ENCODE measurements at regions not wholly inside any gene's neighbourhood (a gene's known extent, or its start where the extent isn't known, plus 50 kb on each side); places are given as distances from the start of the nearest gene placed in this dataset.
"Not testable (repeated sequence)": the region's sequence is repeated elsewhere in the genome, so short reads cannot be mapped to it uniquely, and the experiment has no call there.

DNA sequence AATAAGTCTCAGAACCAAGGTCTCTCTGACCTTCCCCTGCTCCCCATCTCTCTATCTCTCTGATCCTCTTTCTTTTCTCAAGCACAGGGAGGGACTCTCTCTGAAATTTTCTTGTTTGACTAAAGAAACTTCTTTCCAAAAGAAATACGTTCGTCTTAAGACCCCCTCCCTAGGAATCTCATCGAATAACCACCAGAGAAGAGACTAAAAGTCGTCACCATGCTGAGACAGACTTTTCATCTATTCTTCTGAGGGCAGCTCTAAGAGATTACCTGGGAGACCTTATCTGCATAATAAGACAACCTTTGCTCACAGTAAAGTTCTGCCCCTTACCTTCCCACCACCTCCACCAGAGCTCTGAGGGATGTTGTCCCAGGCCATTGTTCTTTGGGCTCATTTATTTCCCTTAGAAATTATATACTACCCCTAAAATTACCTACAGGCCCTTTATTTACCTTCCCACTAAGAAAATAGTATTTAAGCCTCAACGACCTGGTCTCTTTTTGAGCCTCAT is 133.7 kb upstream of the EEF2KMT start:
- H3K4me3 Mint-ChIP-seq = no peak overlapping the region
- no peaks in the 10 kb centered on the region for H3K36me3 Mint-ChIP-seq (ENCODE audit: low read depth)
- no peak overlapping the region for H3K27ac Mint-ChIP-seq
- DNase-seq (ENCODE audit: low spot score) = no peak
- H3K27me3 Mint-ChIP-seq (ENCODE audit: insufficient read depth) = no peaks in the 10 kb centered on the region
- no peaks in the 10 kb centered on the region for H3K4me1 Mint-ChIP-seq (ENCODE audit: low read depth)
- peaks cover 3% of the 10 kb centered on the region for H3K9me3 Mint-ChIP-seq
- intact Hi-C loops (cut with micrococcal nuclease) = loop anchor here (10.0 kb wide), 1 partner anchor 1413 kb away; no protein-coding TSS in a partner anchor

DNA sequence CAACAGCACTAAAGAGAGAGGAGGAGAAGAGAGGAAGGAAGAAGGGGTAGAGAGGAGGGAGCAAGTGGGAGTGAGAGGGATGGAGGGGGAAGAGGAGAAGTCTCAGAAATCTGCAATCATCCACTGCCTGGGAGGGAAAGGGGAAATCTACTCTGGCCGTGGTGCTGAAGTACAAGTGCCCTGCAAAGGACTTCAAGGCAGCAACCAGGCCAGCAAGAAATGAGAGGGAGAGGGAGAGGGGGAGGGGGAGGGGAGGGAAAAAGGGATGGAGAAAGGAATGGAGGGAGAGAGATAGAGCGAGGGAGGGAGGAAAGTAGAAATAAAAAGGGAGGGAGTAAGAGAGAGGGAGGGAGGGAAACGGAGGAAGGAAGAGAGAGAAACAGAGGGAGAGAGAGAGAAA is 130.8 kb upstream of the EEF2KMT start:
- intact Hi-C loops (cut with micrococcal nuclease) = no loop called here
- Mint-ChIP-seq H3K9me3 (peaks cover 3% of the 10 kb centered on the region), H3K27ac (no peak overlapping the region)

DNA sequence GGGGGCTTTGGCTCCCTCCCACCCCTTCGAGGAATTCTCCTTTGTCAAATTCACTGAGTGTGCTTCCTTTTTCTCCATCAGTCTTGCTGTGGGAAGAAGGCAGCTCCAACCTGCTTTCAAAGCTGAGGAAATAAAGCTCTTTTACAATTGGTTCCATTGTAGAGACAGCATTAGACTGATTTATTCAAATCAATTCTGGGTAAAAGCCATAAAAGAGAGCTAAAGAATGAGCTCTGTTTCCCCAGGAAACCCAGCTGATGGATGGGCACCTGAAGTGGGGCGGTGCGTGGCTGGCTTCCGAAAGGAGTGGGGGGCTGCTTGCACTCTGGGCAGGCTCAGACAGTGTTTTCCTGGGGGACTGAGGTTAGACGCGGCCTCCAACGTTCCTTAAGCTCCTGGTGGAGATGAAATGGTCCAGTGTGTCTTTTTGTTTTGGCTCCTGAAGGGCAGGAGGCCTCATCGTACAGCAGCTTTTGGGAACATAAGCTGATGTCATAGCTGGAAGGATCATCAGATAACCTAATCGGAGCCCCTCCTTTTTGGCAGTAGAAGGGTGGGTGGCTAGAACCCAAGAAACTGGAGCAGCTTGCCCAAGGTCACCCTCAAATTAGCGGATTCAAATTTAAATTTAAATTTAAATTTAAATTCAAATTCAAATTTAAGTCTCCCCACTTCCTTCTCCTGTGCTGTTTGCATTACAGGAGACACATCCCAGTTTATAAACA is 128.5 kb upstream of the EEF2KMT start:
- Mint-ChIP-seq H3K9me3 (peaks cover 3% of the 10 kb centered on the region), H3K27ac (no peak overlapping the region), H3K4me1 (ENCODE audit: low read depth) (no peaks in the 10 kb centered on the region), H3K36me3 (ENCODE audit: low read depth) (no peaks in the 10 kb centered on the region), H3K4me3 (no peak overlapping the region), H3K27me3 (ENCODE audit: insufficient read depth) (peaks cover 5% of the 10 kb centered on the region)
- intact Hi-C loops (cut with micrococcal nuclease) = no loop called here
- no peak for DNase-seq (ENCODE audit: low spot score)

More for the DNA sequence above, 130.8 kb upstream of the EEF2KMT start:
- Mint-ChIP-seq H3K27me3 (ENCODE audit: insufficient read depth) (peaks cover 3% of the 10 kb centered on the region), H3K4me1 (ENCODE audit: low read depth) (no peaks in the 10 kb centered on the region), H3K4me3 (no peak overlapping the region), H3K36me3 (ENCODE audit: low read depth) (no peaks in the 10 kb centered on the region)
- DNase-seq (ENCODE audit: low spot score) = no peak

DNA sequence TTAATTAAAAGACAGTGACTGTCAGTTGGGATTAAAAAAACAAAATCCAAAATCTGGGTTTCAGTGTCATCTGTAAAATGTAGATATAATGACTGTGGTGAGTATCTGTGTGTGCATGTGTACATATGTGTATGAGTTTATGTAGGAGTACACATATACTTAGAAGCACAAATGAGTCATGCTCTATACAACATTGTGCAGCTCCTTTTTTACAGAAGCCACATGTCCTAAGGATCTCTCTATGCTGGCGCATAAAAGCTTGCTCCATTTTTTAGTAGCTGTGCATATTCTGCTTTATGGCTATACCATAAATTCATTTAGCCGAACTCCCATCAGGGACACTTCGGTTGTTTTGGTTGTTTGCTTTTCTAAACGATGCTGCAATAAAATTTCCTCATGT is 125.2 kb upstream of the EEF2KMT start:
- H3K4me3 Mint-ChIP-seq = no peak overlapping the region
- H3K27ac Mint-ChIP-seq = no peak overlapping the region
- no peak for DNase-seq (ENCODE audit: low spot score)
- no peaks in the 10 kb centered on the region for H3K4me1 Mint-ChIP-seq (ENCODE audit: low read depth)
- intact Hi-C loops (cut with micrococcal nuclease) = no loop called here
- no peaks in the 10 kb centered on the region for H3K36me3 Mint-ChIP-seq (ENCODE audit: low read depth)
- peaks cover 5% of the 10 kb centered on the region for H3K27me3 Mint-ChIP-seq (ENCODE audit: insufficient read depth)
- no peaks in the 10 kb centered on the region for H3K9me3 Mint-ChIP-seq

DNA sequence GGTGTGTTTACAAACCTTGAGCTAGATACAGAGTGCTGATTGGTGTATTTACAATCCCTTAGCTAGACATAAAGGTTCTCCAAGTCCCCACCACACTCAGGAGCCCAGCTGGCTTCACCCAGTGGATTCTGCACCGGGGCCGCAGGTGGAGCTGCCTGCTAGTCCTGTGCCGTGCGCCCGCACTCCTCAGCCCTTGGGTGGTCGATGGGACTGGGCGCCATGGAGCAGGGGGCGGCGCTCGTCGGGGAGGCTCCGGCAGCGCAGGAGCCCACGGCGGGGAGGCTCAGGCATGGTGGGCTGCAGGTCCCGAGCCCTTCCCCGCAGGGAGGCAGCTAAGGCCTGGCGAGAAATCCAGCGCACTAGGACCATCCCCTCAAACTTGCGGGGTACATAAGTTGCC is 124.2 kb upstream of the EEF2KMT start:
- H3K9me3 Mint-ChIP-seq; H3K27ac Mint-ChIP-seq; DNase-seq (ENCODE audit: low spot score); intact Hi-C loops (cut with micrococcal nuclease); H3K4me3 Mint-ChIP-seq; H3K27me3 Mint-ChIP-seq (ENCODE audit: insufficient read depth); H3K4me1 Mint-ChIP-seq (ENCODE audit: low read depth); H3K36me3 Mint-ChIP-seq (ENCODE audit: low read depth): not testable (repeated sequence)

DNA sequence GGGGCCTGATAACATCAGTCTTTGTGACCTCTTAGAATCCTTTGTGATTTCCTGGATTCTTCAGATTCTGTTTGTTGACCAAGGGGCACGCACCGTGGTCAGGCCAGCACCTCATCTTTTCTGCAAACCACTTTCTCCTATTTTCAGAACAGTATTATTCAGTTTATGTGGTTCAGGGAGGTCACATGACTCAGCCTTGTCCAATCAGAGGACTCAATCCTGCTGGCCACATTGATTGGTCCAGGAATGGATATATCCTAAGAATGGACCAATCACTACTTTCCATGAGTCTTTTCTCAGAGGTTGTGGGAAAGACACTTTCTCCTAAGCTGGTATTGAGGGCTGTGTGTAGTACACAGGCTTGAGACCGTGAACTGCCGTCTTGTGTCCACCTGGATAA is 123.1 kb upstream of the EEF2KMT start:
- H3K27me3 Mint-ChIP-seq (ENCODE audit: insufficient read depth) = peaks cover 5% of the 10 kb centered on the region
- intact Hi-C loops (cut with micrococcal nuclease) = no loop called here
- H3K4me3 Mint-ChIP-seq = no peak overlapping the region
- no peaks in the 10 kb centered on the region for H3K9me3 Mint-ChIP-seq
- no peak overlapping the region for H3K27ac Mint-ChIP-seq
- no peaks in the 10 kb centered on the region for H3K36me3 Mint-ChIP-seq (ENCODE audit: low read depth)
- no peaks in the 10 kb centered on the region for H3K4me1 Mint-ChIP-seq (ENCODE audit: low read depth)
- DNase-seq (ENCODE audit: low spot score) = no peak

DNA sequence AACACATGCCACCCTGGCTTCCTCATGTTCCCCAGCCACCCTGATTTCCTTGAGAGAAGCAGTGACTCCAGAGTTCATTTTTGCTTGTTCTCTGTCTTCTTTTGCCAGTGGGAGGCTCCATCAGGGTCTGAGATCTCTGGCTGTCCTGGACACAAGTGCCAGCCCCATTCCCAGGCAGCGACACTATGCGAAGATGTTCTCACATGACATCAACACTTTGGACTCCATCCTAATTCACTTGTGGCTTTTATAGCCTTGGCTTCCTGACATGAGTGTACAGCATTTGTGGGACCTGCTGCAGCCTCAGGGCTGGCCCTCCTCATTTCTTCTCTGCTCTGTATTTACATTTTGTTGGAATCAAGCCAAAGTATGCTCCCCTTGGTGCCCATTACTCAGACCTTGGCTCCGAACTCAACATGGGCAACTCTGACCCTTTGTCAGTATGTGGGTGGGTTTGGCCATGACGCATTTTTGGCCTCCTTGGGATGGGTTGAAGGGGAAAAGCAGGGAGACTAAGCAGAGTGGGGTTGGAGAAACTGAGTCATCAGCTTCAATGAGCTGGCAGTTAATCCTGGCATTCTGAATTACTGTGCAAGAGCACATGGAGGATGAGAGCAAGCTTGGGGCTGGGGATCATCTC is 119.0 kb upstream of the EEF2KMT start:
- intact Hi-C loops (cut with micrococcal nuclease) = no loop called here
- Mint-ChIP-seq H3K36me3 (ENCODE audit: low read depth) (no peaks in the 10 kb centered on the region), H3K9me3 (no peaks in the 10 kb centered on the region), H3K4me3 (no peak overlapping the region), H3K27ac (no peak overlapping the region), H3K27me3 (ENCODE audit: insufficient read depth) (peaks cover 3% of the 10 kb centered on the region), H3K4me1 (ENCODE audit: low read depth) (no peaks in the 10 kb centered on the region)
- DNase-seq (ENCODE audit: low spot score) = no peak

DNA sequence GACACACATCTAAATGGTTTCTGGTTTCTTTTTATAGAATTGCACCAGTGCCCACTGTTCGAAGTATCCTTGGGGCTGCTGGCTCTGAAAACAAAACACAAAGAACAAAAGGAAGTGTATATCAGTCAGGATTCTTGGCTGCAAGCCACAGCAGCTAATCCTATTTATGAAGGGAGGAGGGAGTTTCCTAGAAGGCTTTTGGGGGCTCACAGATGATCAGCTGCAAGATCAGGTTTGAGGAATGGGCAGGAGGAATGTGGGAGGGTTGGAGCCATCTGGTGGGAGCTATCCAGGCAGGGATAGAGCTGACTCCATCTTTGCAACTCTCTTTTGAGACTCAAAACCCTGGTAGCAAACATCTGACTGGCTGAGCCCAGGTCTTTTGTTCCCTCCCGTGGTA is 118.3 kb upstream of the EEF2KMT start:
- Mint-ChIP-seq H3K4me3 (no peak overlapping the region), H3K27me3 (ENCODE audit: insufficient read depth) (peaks cover 2% of the 10 kb centered on the region), H3K36me3 (ENCODE audit: low read depth) (no peaks in the 10 kb centered on the region), H3K4me1 (ENCODE audit: low read depth) (no peaks in the 10 kb centered on the region), H3K9me3 (no peaks in the 10 kb centered on the region), H3K27ac (no peak overlapping the region)
- intact Hi-C loops (cut with micrococcal nuclease) = no loop called here
- no peak for DNase-seq (ENCODE audit: low spot score)

DNA sequence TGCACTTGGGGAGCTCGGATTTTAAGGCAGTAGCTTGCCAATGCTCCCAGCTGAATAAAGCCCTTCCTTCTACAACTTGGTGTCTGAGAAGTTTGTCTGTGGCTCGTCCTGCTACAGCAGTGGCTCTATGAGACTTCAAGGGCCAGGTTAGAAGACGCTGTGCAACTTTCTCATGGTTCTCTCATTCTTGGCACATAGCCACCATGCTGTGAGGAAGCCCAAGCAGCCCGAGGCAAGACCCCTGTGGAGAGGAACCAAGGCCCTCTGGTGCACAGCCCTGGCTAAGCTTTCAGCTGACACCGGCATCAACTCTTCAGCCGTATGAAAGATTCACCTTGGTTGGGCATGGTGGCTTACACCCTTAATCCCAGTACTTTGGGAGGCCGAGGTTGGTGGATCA is 116.9 kb upstream of the EEF2KMT start:
- intact Hi-C loops (cut with micrococcal nuclease) = no loop called here
- no peak overlapping the region for H3K4me3 Mint-ChIP-seq
- H3K36me3 Mint-ChIP-seq (ENCODE audit: low read depth) = no peaks in the 10 kb centered on the region
- DNase-seq (ENCODE audit: low spot score) = no peak
- H3K4me1 Mint-ChIP-seq (ENCODE audit: low read depth) = no peaks in the 10 kb centered on the region
- H3K27ac Mint-ChIP-seq = no peak overlapping the region
- H3K9me3 Mint-ChIP-seq = no peaks in the 10 kb centered on the region
- H3K27me3 Mint-ChIP-seq (ENCODE audit: insufficient read depth) = peaks cover 2% of the 10 kb centered on the region

DNA sequence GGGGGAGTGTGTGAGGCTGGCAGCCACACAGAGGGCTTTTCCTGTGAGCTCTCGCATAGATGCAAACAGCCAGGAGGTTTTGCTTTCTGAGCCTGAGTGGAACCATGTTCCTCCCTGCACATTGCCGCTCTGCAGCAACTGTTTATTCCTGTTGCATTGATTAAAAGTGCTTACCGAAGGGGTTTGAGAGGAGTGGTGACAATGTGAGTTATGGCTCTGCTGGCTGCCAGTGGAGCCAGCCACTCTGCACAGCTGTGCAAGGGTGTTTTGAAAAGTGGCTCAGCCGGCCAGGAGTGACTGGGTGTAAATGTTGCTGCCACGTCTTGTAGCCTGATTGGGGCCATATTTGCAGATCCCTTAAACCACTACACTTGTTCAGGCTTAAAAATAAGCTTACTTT is 114.9 kb upstream of the EEF2KMT start:
- intact Hi-C loops (cut with micrococcal nuclease) = not testable (repeated sequence)

DNA sequence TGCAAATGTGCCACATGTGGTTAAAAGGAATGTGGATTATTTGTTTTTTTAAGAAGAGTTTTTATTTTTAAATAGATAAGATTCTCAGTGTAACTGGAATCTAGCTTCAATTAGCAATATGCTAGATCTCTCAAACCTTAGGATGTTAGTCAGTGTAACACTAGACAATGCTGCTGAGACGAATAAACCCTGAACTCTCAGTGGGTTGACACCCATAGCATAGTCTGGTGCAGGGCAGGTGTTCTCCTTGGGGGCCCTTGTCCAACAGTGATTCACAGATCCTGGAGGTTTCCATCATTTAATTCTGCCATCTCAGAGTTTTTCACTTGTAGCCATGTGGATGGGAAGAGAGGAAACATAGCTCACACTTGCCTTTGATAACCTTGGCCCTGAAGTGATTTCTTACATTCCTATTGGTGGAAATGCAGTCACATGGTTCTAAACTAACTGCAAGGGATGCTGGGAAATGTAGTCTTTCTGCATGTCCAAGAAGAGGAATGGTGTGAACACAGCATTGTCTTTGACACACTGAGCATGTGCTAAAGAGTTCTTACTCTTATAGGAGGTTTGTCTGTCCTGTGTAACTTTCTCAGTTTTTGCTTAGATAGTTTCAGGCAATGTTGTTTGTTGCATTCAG is 110.4 kb upstream of the EEF2KMT start:
- H3K4me1 Mint-ChIP-seq (ENCODE audit: low read depth); H3K36me3 Mint-ChIP-seq (ENCODE audit: low read depth); H3K9me3 Mint-ChIP-seq; intact Hi-C loops (cut with micrococcal nuclease); H3K4me3 Mint-ChIP-seq; DNase-seq (ENCODE audit: low spot score); H3K27ac Mint-ChIP-seq; H3K27me3 Mint-ChIP-seq (ENCODE audit: insufficient read depth): not testable (repeated sequence)

More for the DNA sequence above, 114.9 kb upstream of the EEF2KMT start:
- H3K36me3 Mint-ChIP-seq (ENCODE audit: low read depth); H3K27ac Mint-ChIP-seq; H3K27me3 Mint-ChIP-seq (ENCODE audit: insufficient read depth); H3K4me3 Mint-ChIP-seq; H3K9me3 Mint-ChIP-seq; DNase-seq (ENCODE audit: low spot score); H3K4me1 Mint-ChIP-seq (ENCODE audit: low read depth): not testable (repeated sequence)

DNA sequence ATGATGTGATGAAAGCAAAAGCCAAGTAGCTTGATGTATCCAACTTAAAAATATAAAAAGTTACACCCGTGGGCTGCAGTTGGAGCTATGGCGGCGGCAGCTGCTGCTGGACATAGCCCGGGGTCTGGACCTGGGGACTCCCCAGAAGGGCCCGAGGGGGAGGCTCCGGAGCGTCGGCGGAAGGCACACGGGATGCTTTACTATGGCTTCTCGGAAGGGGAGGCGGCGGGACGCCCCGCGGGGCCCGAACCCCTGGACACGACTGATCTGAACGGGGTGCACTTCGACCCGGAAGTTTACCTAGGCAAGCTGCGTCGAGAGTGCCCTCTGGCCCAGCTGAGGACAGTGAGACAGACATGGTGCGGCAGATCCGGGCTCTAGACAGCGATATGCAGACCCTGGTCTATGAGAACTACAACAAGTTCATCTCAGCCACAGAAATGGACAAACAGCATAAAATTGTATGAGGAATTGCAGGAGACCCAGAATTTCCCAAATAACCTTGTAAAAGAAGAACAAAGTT is 109.5 kb upstream of the EEF2KMT start:
- no peak for DNase-seq (ENCODE audit: low spot score)
- H3K27me3 Mint-ChIP-seq (ENCODE audit: insufficient read depth) = no peaks in the 10 kb centered on the region
- H3K36me3 Mint-ChIP-seq (ENCODE audit: low read depth) = no peaks in the 10 kb centered on the region
- no peaks in the 10 kb centered on the region for H3K4me1 Mint-ChIP-seq (ENCODE audit: low read depth)
- H3K9me3 Mint-ChIP-seq = no peaks in the 10 kb centered on the region
- intact Hi-C loops (cut with micrococcal nuclease) = no loop called here
- H3K4me3 Mint-ChIP-seq = no peak overlapping the region
- H3K27ac Mint-ChIP-seq = no peak overlapping the region

DNA sequence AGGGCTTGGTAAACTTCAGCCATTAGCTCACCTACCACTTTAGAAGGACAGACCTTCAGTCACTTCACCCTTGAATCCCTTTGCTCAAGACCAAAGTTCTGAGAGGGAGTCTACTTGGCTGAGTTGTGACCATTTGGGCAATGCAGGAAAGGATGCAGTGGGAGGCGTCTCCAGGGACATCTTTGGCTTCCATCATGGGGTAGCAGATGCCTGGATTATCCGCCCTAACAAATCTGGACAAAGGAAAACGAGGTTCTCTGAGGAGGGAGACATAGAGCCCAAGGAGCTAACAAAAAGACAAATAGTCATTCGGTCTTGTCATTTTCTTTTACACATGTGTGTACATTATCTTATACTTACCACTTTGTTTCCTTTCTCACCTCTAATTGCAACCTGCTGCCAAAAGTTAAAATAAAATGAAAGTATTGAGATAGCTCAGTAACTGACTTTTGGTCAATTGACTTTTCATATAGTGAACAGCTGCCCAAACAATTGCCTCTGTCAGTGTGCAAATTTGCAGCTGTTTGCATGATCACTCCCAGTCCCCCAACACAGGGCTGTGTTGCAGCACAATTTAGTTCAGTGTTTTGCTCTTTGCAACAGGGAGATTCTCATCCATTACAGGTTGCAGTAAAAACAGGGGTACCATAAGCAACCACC is 108.9 kb upstream of the EEF2KMT start:
- Mint-ChIP-seq H3K36me3 (ENCODE audit: low read depth) (no peaks in the 10 kb centered on the region), H3K4me1 (ENCODE audit: low read depth) (no peaks in the 10 kb centered on the region), H3K27me3 (ENCODE audit: insufficient read depth) (no peaks in the 10 kb centered on the region), H3K27ac (no peak overlapping the region), H3K4me3 (no peak overlapping the region), H3K9me3 (no peaks in the 10 kb centered on the region)
- intact Hi-C loops (cut with micrococcal nuclease) = no loop called here
- no peak for DNase-seq (ENCODE audit: low spot score)
